Activated CD8-positive, alpha-beta T cell treated with anti-CD3 and anti-CD28 coated beads for 36 hours (primary cell): ENCODE measurements at regions not wholly inside any gene's neighbourhood (a gene's known extent, or its start where the extent isn't known, plus 50 kb on each side); places are given as distances from the start of the nearest gene placed in this dataset.
"Not testable (repeated sequence)": the region's sequence is repeated elsewhere in the genome, so short reads cannot be mapped to it uniquely, and the experiment has no call there.

Experiments
- ATAC-seq: fragments of 200-7000 bp; cut with Tn5 transposase; one replicate; pipeline ENCODE4 v1.10.0; 2021; ENCODE audit warnings: mild to moderate bottlenecking, moderate library complexity
- CTCF ChIA-PET: fragments of 350-600 bp; sonication (Branson Sonifier 250); formaldehyde crosslinking; loops from one replicate; lab custom pipeline; 2021; ENCODE audit warnings: antibody characterized with exemption; lab: Charles Lee
- POLR2A ChIA-PET: fragments of 350-600 bp; sonication (Branson Sonifier 250); formaldehyde crosslinking; loops from one replicate; lab custom pipeline; 2021; ENCODE audit warnings: antibody characterized with exemption; lab: Charles Lee
- DNase-seq: peaks from one replicate; pipeline ENCODE4 v3.0.0-alpha.2; 2020
- H3K27ac Mint-ChIP-seq: one replicate; pipeline ENCODE4 v1.8.0; 2021; ENCODE audit warnings: mild to moderate bottlenecking, mixed read lengths
- H3K27me3 Mint-ChIP-seq: one replicate; pipeline ENCODE4 v1.8.0; 2021; ENCODE audit warnings: mixed read lengths
- H3K36me3 Mint-ChIP-seq: one replicate; pipeline ENCODE4 v1.8.0; 2021; ENCODE audit warnings: low read depth, mixed read lengths
- H3K4me1 Mint-ChIP-seq: one replicate; pipeline ENCODE4 v1.8.0; 2021; ENCODE audit warnings: low read depth, mixed read lengths
- H3K4me3 Mint-ChIP-seq: one replicate; pipeline ENCODE4 v1.8.0; 2021; ENCODE audit warnings: mild to moderate bottlenecking, moderate library complexity, mixed read lengths
- H3K9me3 Mint-ChIP-seq: one replicate; pipeline ENCODE4 v1.8.0; 2021; ENCODE audit warnings: mixed read lengths
- intact Hi-C: fragments of 100-400 bp; cut with micrococcal nuclease; formaldehyde crosslinking; loops from one replicate; pipeline ENCODE4 v1.10.0; 2022
- TF ChIP-seq, protein P1 (sequence below): fragments of 200-600 bp; IDR thresholded peaks from one replicate; pipeline ENCODE4 v1.8.0; 2022; ENCODE audit warnings: antibody characterized with exemption, mild to moderate bottlenecking

DNA sequence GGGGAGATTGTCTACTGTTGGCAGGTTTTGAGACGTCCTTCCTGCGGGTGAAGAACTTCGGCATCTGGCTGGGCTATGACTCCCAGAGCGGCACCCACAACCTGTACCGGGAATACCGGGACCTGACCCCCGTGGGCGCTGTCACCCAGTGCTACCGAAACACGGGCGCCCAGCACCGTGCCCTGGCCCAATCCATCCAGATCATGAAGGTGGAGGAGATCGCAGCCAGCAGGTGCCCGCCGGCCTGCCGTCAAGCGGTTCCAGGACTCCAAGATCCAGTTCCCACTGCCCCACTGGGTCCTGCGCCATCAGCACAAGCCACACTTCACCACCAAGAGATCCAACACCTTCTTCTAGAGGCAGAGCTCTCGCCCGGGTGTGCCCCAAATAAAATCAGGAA is 194.9 kb upstream of the EPHA6 start:
- intact Hi-C loops = no loop called here

DNA sequence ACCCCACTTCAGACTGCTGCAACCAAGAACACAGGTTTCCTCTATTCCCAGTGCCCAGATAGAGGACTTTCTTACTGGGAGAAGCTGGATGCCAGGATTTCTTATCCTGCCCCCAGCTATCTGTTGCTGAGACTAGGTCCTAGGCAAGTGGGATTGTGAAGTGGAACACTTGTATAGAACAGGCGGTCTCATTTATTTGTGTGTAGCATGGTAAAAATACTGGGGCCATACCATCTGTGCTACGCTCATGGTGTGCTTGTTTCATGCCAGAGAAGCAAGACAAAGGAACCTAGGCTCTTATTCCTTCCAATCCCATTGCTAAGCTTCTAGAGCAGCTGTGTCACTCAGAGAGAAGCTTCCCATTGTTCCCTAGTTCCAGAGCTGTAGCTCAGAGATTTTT is 191.5 kb upstream of the EPHA6 start:
- H3K4me1 Mint-ChIP-seq = no peaks in the 10 kb centered on the region
- intact Hi-C loops = no loop called here
- H3K27ac Mint-ChIP-seq = no peak overlapping the region
- TF ChIP-seq, protein P1, sequence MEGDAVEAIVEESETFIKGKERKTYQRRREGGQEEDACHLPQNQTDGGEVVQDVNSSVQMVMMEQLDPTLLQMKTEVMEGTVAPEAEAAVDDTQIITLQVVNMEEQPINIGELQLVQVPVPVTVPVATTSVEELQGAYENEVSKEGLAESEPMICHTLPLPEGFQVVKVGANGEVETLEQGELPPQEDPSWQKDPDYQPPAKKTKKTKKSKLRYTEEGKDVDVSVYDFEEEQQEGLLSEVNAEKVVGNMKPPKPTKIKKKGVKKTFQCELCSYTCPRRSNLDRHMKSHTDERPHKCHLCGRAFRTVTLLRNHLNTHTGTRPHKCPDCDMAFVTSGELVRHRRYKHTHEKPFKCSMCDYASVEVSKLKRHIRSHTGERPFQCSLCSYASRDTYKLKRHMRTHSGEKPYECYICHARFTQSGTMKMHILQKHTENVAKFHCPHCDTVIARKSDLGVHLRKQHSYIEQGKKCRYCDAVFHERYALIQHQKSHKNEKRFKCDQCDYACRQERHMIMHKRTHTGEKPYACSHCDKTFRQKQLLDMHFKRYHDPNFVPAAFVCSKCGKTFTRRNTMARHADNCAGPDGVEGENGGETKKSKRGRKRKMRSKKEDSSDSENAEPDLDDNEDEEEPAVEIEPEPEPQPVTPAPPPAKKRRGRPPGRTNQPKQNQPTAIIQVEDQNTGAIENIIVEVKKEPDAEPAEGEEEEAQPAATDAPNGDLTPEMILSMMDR = no peak
- no peak overlapping the region for H3K4me3 Mint-ChIP-seq
- CTCF ChIA-PET = no interaction called here
- no peak for DNase-seq
- peaks cover 1% of the 10 kb centered on the region for H3K36me3 Mint-ChIP-seq
- no peaks in the 10 kb centered on the region for H3K27me3 Mint-ChIP-seq
- no peak for ATAC-seq
- H3K9me3 Mint-ChIP-seq = peaks cover 5% of the 10 kb centered on the region
- POLR2A ChIA-PET = no interaction called here

More for the DNA sequence above, 194.9 kb upstream of the EPHA6 start:
- Mint-ChIP-seq H3K36me3 (no peaks in the 10 kb centered on the region), H3K27ac (no peak overlapping the region), H3K4me1 (no peaks in the 10 kb centered on the region), H3K27me3 (no peaks in the 10 kb centered on the region), H3K4me3 (no peak overlapping the region), H3K9me3 (peaks cover 5% of the 10 kb centered on the region)
- DNase-seq (peak; percentile 27), ATAC-seq (peak; percentile 28)
- TF ChIP-seq, protein P1 = no peak
- POLR2A ChIA-PET = no interaction called here
- CTCF ChIA-PET = no interaction called here

DNA sequence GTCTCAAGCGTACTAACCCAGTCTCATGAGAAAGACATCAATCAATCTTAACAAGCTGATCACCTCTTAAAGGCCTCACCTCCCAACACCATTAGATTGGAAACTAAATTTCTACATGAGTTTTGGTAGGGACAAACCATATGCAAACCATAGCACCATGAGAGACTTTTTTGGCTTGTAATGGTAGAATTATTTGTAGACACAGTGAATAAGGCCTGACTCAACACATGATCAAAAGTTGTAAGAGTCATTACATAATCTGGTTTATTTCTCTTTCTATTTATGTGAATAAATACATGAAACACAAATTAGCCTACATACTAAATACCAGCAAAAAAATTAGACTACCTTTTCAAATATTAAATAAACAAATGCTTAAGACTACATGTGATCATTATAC is 183.3 kb upstream of the EPHA6 start:
- TF ChIP-seq, protein P1 = no peak
- Mint-ChIP-seq H3K27me3 (no peaks in the 10 kb centered on the region), H3K4me3 (no peak overlapping the region), H3K9me3 (no peaks in the 10 kb centered on the region), H3K36me3 (no peaks in the 10 kb centered on the region), H3K4me1 (no peaks in the 10 kb centered on the region), H3K27ac (no peak overlapping the region)
- ATAC-seq (no peak), DNase-seq (no peak)
- ChIA-PET POLR2A (no interaction called here), CTCF (no interaction called here)
- intact Hi-C loops = no loop called here

DNA sequence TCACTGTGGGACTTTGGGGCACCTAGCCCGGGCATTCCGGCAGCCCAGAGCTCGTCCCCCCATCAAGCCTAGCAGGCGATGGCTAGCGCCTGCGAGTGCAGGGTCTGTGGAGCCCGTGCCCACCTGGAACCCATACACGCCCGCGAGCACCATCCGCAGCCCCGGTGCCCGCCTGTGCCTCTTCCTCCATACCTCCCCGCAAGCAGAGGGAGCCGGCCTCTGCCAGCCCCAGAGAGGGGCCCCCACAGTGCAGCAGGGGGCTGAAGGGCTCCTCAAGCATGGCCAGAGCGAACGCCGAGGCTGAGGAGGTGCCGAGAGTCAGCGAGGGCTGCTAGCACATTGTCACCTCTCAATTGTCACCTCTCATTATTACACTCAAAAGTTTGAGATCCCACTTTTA is 167.8 kb upstream of the EPHA6 start:
- Mint-ChIP-seq H3K27ac (no peak overlapping the region), H3K4me1 (no peaks in the 10 kb centered on the region), H3K36me3 (no peaks in the 10 kb centered on the region), H3K9me3 (peaks cover 1% of the 10 kb centered on the region), H3K4me3 (no peak overlapping the region), H3K27me3 (no peaks in the 10 kb centered on the region)
- ATAC-seq (no peak), DNase-seq (no peak)
- CTCF ChIA-PET = no interaction called here
- TF ChIP-seq, protein P1 = no peak
- POLR2A ChIA-PET = no interaction called here
- intact Hi-C loops = no loop called here

DNA sequence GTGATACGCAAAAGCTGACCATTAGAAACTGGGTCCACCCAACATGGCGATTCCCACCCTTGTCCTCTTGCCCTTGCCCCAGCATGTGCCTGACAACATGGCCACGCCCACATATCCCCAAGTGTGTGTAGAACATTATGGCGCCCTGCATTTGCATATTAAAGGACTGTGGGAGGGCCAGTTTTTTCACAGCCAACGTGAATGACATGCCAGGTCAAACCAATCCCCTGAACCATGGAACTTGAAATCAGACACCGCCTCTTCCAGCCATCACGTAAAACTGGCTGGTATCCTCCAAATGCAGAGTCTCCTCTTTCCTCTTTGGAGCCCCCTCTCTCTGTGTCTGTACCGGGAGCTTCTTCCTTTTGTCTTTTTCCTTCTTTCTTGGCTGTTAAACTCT is 156.7 kb upstream of the EPHA6 start:
- no peak for DNase-seq
- TF ChIP-seq, protein P1 = no peak
- Mint-ChIP-seq H3K27ac (no peak overlapping the region), H3K36me3 (no peaks in the 10 kb centered on the region), H3K4me1 (no peaks in the 10 kb centered on the region), H3K27me3 (no peaks in the 10 kb centered on the region), H3K4me3 (no peak overlapping the region), H3K9me3 (peaks cover 10% of the 10 kb centered on the region)
- intact Hi-C loops = no loop called here
- no peak for ATAC-seq
- ChIA-PET POLR2A (no interaction called here), CTCF (no interaction called here)

DNA sequence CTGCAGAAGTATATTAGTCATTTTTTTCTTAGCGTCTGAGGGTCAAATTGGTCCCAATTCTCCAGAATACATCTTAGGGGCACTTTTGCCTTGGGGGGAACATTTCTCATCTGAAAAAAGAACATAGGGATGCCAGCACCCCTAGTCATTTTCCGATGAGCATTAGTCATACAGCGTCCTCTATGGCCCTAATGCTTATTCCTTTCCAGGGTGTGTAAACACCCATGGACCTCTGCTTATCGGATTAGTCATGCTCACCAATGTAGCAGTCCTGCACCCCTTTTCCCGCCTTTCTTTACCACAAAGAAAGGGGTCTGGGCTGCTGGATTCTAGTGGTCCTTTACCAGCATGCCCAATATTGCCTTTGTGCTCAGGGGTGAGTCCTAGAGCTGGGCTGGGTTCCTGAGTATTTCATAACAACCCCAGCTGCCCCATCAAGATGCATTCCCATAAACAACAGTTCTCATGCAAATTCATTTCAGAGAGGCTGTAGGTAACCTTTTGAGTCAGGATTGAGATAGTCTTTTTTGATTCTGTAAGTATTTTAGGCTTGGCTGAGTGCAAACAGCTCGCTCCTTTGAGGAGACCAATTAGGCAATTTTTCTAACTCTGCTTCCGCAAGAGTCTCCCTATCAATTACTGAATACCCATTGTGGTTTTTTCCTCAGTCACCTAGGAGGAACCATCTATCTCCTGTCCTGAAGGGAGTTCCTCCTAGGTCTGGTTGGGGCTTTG is 142.4 kb upstream of the EPHA6 start:
- H3K4me1 Mint-ChIP-seq, DNase-seq, H3K27me3 Mint-ChIP-seq, H3K36me3 Mint-ChIP-seq, H3K4me3 Mint-ChIP-seq, ATAC-seq, intact Hi-C loops, H3K27ac Mint-ChIP-seq, H3K9me3 Mint-ChIP-seq, CTCF ChIA-PET, POLR2A ChIA-PET: not testable (repeated sequence)
